ENCODE measurements at regions not wholly inside any gene's neighbourhood (a gene's known extent, or its start where the extent isn't known, plus 50 kb on each side); places are given as distances from the start of the nearest gene placed in this dataset.
"Not testable (repeated sequence)": the region's sequence is repeated elsewhere in the genome, so short reads cannot be mapped to it uniquely, and the experiment has no call there.

DNA sequence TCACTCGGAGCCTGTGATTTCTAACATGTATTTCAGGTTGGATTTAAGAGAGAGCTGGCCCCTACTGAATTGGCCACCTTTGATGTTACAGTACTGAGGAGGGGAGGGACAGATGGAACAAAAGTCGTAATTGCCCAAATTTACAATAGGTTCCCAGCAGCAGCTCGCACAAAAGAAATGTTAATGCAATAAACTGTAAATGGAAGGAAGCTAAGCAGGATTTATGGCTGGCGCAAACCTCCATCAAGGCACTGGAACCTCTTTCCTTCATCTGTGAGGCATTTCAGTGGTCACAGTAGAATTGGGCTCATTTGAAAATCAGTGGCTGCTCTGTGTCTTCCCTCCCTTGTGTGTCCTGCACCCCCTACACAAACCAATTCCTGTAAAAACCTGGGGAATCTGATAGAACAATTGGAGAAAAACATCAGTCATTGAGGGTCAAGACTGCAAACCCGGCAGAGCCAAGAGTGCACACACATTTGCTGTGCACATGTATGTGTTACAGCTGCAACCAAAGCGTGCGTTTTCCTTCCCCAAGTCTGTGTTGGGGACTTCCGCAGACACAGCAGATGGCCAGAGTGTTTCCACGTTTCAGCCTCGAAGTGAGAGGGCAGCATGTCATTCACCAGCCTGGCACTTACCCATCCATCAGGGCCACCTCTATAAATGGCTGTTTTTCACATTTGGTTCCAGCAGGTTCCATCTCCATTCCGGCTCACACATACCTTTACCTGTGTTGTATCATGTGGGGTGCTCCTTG, 192.8 kb downstream of the TM9SF2 start:
- DNase-seq = no peak

DNA sequence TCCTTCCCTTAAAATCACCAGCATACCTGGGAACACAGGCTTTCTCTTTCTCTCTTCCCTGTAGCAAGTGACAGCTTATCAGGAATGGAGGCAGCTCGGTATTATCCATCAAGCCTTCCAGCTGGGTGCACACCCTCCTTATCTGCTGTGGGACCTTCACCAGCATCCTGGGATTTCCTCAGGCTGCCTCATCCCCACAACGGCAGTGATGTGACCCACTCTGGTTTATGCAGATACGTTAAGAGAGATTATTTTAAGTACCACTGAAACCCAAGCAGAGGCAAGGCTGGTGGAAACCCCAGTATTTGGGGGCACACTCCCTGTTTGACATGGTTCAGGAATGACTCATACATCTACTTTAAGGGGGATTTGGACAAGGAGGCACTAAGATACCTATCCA, 192.1 kb downstream of the TM9SF2 start:
- DNase-seq = no peak

DNA sequence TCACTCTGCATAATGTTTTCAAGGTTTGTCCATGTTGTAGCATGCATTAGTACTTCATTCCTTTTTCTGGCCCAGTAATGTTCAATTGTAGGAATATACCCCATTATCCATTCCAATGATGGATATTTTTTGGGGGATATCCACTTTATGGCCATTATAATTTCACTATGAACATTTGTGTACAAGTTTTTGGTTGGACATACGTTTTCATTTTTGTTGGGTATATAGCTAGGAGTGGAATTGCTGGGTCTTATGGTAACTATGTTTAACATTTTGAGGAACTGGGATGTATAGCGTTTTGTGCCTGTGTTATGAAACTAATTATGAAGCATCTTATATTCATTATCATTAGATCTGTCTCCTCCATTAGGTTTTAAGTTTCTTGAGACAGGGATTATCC, 191.6 kb downstream of the TM9SF2 start:
- DNase-seq = no peak

DNA sequence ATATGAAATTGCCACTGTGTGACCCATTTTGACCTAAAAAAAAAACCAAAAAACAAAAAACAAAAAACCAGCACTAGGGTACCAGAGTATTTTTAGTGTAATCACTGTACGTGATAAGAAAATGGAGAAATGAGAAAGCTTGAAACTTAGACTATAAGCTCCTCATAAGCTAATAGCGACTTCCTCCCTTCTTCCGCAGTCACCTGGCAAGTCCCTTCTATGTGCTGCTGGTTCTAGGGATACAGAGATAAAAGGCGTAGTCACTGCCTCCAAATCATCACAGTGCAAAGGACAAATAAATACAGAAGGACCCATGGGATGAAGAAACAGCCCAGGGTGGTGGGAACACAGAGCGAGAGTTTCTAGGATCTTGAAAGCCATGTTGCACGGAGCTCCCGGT, 190.3 kb downstream of the TM9SF2 start:
- no peak for DNase-seq

DNA sequence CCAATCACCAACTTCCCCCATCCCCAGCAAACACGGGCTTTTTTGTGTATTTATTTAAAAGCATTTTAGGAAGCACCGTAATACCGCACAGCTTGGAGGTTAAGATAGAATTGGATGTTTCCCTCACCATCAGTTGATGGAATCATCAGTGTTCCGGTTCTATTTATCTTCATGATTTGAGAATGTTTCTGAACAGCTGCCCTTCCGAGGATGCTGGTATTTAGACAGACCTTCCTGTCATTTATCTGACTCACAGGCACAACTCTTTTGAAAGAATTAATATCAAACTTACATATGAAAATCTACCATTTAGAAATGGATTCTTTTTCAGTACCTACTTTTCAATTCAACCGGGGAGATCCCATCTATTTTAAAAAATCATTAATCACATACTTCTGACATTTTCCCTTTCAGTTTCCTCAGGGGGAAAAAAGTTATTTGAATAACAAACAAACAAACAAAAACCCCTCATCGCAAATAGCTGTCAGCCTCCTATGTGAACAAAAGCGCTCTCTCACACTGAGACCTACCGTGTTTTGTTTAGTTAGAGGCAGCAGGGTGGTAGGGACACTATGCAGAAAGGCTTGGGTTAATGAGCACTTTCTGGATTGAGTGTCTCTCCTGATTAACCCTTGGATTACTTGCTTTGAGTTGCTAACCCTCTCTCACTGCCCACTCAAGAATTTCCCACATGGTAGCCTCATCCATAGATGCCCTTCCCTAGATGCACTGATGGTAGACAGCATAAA, 189.3 kb downstream of the TM9SF2 start:
- DNase-seq = no peak

DNA sequence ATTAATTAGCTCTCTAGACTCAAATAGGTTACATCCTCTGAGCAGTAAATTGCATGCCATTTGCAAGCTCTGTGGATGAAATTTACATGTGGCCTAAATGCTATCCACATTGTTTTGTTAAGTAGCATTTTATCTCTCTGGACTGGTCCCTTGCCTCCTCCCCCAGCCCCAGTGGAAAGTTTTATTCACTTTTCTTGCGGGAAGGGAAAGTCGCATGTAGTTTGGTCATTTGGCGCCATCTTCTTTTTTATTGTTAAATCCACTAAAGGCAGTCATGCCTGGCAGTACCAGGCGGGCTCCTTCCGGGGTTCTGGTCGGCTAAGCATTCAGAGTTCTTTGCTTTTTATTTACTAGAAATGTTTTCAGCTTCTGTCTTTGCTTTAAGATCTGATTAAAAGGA, 188.7 kb downstream of the TM9SF2 start:
- DNase-seq = no peak

DNA sequence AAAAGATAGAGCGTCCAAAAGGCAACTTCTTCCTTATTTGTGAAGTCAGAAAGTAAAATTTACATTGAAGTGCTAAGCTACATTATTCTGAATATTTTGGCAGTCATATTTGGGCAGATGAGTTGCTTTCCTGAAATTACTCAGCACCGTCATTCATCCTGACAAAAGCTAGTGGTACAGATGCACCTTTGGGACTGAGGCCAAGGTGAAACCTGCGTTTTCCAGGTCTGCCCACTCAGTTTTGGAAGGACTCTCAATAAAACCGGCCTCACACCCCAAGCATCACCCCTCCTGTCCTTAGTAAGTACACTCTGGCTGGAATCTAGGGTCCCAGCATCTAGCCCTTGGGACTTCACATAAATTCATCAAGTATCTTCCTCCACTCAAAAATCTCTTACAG, 187.5 kb downstream of the TM9SF2 start:
- no peak for DNase-seq

DNA sequence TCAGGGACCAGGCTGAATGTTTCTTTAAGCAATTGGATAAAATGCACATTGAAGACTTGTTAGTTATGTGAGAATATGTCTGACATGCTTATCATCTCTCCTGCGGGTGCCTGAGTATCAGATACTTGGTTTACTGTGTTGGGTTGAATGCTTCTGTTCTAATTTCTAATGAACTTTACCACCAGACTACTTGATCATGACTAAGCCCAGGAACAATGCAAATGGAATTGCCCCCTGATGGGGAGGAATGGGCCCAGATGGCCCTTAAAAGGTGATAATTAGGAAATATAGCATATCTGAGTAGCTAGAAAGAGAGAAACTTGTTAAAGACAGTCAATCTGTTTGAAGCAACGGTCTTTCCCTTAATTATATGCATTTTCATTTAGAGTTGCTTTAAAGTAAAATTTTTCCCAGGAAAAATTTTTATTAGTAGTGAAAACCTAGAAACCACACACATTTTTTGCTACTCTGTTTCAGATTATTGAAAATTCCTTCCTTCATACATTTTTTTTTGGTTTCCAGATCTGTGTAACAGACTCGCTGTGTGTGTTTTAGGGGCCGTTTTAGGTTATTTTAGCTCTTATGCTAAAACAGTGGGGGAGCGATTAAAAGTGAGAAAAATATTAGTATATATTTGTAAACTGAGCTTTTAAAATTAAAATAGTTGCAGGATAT, 186.6 kb downstream of the TM9SF2 start:
- no peak for DNase-seq

DNA sequence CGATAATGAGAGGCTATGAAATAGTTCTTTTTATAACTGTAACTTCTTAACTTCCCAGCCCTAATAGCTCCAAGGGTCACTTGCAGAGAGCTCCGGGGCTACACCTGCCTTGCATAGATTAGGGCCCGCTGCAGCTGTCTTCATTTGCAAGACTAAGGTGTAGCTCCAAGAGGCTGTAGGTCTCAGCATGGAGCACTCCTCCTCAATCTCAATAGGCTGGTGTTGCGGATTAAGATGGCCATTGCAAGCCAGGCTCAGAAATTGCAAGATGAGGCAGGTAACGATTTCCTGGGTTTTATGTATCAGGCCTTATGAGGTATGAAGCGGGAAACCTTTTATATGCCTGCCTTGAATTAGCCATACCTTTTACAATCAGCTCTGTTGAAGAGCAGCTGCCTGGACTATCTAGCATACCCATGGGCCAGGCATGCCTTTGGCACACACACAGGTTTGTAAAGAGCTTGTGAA, 185.7 kb downstream of the TM9SF2 start:
- no peak for DNase-seq

DNA sequence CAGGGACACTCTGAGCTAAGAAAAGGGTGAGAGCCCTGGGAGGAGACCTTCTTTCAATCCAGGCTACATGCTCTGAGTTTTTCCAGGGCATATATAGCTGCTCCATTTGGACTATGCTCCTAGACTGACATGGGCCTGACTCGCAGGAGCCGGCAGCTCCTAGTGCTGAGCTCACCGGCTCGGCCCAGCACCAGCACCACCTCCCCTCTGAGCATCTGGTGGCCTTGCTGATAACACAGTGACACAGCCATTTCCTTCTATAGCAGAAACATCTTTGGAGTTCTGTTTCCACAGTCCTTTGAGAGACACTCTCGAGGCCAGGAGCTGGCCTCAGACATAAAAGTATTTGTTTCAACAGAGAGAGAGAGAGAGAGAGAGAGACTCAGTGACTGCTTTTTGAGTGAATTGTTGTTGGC, 184.9 kb downstream of the TM9SF2 start:
- no peak for DNase-seq

DNA sequence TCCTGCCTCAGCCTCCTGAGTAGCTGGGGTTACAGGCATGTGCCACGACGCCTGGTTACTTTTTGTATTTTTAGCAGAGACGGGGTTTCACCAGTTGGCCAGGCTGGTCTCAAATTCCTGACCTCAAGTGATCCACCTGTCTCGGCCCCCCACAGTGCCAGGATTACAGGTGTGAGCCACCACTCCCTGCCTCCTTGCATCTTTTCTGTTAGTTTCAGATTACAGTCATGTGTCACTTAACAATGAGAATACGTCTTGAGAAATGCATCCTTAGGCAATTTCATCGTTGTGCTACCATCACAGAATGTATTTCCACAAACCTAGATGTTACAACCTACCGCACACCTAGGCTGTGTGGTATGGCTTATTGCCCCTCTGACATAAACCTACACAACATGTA, 180.4 kb downstream of the TM9SF2 start:
- DNase-seq = no peak

DNA sequence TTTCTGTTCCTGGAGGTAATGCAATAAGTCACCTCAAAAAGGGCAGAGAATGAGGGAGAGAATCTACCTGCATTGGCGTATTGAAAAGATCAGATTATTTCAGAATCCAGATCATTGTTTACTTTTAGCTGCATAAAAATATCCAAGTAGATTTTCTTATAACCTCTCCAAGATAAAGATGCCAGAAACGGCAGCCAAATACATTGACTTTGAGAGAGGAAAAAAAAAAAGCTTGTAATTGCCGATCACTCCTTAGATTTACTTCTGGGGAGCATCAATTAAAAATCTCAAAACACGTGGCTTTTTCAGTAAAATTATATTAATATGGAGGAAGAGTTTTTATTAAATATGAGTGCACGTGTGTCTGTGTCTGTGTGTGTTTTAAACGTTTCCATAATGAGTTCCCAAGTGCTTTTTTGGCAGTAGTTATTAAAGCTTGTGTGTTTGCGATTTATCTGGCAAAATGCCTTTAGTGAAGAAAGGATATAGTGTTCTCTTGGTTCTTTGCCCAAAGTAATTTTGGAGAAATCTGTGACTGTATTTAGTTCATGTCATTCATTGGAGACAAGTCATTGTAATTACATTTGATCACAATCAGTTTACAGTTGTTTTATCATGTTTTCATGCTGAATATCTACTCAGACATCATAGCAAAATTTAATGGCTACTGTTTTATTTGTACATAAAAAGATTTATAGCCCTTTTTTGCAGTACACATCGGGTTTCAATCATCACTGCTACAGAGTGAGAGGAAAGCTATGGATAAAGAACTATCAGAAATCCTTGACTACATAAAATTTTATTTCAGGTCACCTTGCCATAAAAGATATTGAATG, 176.1 kb downstream of the TM9SF2 start:
- no peak for DNase-seq

DNA sequence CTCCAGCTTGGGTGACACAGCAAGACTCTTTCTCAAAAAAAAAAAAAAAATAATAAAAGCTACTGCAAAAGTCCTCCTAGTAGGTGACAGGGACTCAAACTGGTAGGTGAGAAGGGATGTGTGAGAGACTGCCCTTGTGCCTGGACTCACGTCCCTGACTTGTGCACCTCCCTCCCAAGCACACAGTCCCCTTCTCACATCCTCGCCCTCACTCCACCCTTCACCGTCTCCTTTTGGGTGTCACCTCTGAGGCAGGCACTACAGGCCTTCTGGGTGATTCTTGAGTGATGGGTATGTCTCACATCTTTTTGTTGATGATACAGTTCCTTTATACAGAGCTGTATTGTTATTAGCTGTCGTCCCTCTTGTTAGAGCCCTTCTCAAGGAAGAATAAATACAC, 170.5 kb downstream of the TM9SF2 start:
- no peak for DNase-seq

DNA sequence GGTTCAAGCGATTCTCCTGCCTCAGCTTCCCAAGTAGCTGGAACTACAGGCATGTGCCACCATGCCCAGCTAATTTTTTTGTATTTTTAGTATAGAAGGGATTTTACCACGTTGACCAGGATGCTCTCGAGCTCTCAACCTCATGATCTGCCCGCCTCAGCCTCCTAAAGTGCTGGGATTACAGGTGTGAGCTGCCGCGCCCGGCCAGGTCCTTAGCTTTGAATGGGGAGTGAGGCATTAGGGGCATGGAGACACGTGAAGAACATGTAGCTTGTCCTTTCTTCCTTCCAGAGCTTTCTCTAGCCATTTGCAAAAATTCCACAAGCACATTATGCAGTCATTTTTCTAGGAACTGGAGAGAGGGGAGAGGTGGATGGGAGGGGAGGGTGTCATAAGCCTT, 167.8 kb downstream of the TM9SF2 start:
- not testable (repeated sequence) for DNase-seq

DNA sequence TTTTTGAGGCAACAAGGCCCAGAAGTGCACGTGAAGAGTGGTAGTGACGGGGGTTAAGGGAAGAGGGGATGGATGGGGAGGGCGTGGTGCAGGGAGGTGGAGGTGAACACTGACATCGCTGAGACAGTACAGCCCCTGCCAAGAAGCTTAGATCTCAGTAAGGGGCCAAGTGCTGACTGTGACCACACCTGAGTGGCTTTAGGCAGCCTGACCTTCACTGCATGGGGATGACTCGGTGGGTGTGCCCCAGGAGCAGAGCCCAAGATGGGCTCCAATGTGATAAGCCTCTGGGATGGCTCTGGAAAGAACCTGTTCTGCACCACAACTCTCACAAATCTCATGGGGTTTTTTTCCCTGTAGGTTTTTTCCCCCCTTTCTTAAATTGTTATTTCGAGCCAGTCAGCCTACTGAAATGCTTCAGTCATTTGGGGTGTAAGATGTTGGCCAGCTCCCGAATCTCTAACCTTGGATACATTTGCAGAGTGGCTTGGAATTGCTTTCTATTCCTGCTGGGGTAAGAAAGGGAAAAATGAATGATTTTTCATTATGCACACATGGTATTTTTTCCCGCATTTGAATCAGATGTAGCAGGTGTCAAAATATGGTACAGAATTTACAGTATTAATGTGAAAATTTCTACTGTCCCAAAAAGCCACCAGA, 165.0 kb downstream of the TM9SF2 start:
- no peak for DNase-seq

DNA sequence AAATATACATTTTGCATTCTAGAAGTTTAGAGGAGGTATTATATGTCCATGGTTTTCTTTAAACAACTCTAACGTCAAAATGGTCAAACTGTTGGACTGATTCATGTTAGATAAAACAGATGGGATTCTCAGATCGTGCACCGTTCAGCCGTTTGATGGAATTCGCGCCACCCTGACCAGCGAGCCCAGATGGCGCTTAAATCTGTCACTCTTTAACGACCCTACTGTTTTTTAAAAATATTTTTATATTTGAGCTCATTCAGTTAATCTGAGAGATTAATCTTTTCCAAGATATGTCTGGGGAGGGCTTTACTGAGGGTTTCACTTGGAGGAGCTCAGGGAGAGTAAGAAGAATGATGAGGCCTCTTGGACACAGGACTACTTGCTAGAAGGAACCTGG, 164.4 kb downstream of the TM9SF2 start:
- DNase-seq = no peak

DNA sequence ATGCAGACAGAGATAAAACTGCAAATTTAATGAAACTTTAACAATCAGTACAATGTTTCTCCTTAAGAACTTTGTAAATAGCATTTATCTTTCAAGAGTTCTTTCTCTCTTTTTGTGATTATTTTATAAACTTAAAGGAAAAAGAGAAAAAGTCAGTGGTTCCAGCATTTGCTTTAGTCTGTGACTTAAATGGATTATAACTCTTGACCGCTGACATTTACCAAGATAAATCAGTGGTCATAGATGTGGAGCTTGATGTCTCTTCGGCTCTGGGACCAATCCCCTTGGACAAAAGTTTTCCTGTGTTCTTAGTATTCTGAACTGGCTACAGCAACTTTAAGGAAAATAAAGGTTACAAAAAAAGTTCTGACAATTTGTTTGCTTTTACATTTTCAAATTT, 162.6 kb downstream of the TM9SF2 start:
- DNase-seq = no peak

DNA sequence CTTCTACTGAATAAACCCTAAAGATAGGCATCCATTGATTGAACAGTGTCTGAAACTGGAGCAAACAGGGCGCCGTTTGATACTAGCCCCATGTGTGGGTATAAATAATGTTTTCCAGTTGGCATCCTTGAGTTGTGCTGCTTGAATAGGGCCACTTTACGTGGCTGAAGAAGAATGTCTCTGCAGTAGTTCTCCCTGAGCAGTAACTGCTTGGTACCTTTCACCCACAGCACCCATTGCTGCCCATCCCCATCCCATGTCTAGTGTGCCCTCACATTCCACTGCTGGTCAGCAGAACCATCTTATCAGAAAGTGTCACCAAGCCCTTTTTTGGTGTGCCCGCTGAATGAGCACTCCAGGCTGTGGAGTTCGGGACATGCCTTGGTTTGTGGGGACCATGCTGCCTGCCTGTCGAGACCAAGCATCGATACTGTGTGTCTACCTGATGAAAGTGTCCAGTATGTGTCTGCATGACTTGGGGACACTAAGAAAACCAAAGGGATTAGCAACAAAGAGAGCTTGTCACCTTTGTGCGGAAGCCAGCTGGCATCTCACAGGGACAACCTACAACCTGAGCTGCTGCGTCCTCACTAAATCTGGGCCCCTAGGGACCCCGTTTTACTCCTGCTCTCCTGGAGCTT, 162.0 kb downstream of the TM9SF2 start:
- no peak for DNase-seq

DNA sequence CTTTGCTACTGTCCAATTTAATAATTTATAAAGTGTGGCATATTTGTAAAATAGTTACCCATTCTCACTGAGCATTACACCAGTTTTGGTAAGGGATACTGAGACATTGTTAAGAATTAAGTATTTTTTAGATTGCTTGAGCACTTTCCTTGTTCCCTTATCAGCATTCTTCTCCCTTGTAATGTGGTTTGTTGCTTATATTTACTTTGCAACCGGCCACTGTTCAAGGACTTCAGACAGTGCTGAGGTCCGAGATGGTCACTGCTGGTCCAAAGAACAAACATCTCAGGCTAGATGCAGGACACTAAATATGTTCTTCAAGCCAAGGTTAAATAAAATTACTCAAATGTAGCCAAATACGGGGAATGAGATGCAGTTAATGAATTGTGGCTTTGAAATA, 161.4 kb downstream of the TM9SF2 start:
- DNase-seq = no peak

DNA sequence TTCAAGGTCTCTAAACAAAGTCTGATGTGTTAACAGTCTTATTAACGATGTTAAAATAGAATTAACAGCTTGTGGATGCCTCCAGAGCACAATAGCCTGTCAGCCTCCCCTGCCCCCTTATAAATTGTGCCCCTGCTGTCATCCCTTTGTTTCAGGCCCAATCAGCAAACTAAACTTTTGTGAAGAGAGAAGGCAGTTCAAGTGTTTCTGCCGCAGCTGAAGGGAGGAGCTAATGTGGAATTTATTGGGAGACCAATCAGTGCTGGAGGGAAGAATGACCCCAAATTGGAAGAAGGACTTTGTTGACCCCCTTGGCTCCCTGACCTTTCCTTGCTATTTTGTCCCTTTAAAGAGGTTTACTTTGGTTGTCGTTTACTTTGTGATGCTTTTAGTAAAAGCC, 160.5 kb downstream of the TM9SF2 start:
- DNase-seq = no peak

DNA sequence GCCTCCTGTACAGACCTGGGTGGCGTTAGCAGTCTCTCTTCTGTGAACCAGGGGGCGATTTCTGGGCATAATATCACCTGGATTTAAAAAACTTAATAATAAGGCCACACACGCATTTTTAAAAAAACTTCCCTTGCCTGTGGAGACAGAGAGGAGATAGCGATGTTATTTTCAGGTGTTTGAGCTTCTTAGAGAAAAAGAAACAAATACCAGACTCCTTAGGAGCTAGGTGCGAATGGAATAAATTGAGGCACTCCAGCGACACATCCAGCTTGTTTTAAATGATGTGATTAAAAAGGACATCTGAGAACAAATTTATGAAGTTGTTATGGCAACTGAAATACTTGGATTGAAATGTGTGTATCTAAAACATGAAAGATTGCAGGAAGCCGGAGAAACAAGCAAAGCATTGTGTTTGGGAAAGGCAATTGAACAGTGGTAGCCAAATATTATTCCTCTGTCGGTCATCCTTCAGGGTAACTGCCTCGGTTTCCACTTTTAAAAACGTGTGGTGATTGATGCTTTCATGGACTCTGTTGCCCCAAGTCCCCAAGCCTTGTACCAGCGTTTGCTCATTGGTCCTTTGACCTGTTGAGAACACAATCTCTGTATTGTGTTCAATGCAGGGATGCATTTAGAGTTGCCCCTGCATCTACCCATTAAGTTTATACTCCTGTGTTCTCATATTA, 158.7 kb downstream of the TM9SF2 start:
- no peak for DNase-seq

All from activated T-cell treated with anti-CD3 and anti-CD28 coated beads for 4 hours (primary cell).